GM18502 (cell line): ENCODE measurements at regions not wholly inside any gene's neighbourhood (a gene's known extent, or its start where the extent isn't known, plus 50 kb on each side); places are given as distances from the start of the nearest gene placed in this dataset.
A peak's percentile ranks its signal among the peaks of the same experiment; 100 is the strongest.
"Not testable (repeated sequence)": the region's sequence is repeated elsewhere in the genome, so short reads cannot be mapped to it uniquely, and the experiment has no call there.

Experiments used
- ATAC-seq: cut with Tn5 transposase; IDR thresholded peaks from one replicate; pipeline ENCODE4 v1.9.1; 2021; ENCODE audit warnings: mild to moderate bottlenecking; ENCODE audit not compliant: unreplicated experiment, poor library complexity

DNA sequence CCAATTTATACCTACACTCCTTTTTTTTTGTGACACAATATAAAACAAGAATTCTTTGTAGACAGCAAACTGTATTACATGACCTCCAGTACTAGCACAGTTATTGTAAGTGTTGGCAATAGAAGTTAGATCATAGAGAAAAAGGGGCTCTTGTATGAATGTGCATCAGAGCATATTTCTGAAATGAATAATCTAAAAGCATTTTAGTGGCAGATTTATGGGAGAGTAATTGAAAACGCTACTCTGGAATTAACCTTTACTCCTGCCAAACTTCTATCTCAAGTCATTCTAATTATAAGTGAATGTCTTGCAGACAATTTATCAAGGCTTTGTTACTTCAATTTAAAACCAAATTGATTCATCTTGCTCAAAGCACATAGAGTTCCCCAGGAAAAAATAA lies 968.1 kb downstream of the TAF11L14 start:
- ATAC-seq: no peak

- no peak for ATAC-seq
Observed at GRCh38 chr5:18605186-18605585, 970.9 kb downstream of the TAF11L14 start.

DNA sequence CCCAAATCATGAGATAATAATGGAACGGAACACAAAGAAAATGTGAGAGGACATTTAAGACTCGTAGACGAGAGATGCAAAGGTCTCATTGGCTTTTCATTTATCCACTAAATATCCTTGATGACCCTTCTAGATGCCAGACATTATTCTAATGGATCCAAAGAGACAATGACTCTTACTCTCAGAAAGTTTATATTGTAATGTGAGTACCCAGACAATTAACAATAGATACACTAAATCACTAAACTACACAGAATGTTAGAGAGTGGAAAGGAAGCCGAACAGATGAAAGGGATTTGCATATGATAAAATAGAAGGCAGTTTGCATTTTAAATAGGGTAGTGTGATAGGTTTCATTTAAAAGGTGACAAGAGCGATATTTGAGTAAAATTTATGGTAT lies 973.3 kb downstream of the TAF11L14 start:
- no peak for ATAC-seq

- ATAC-seq: not testable (repeated sequence)
Observed at GRCh38 chr5:18617191-18617590, 982.9 kb downstream of the TAF11L14 start.

DNA sequence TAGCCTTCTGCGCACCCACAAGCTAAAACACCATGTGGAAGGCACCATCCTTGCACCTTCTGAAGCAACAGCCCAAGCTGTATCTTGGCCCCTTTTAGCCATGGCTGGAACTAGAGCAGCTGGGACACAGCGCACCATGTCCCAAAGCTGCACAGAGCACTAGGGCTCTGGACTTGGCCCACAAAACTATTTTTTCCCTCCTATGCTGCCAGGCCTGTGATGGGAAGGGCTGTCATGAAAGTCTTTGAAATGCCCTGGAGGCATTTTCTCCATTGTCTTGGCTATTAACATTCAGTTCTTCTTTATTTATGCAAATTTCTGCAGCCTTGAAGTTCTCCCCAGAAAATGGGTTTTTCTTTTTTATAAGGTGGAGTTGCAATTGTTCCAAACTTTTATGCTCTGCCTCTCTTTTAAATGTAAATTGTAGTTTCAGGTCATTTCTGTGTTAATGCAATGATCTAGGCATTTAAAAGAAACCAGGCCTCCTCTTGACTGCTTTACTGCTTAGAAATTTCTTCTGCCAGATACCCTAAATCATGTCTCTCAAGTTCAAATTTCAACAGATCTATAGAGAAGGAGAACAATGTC lies 996.3 kb downstream of the TAF11L14 start:
- ATAC-seq: no peak

GRCh38 chr5:18652404-18653215 lies 1018.4 kb downstream of the TAF11L14 start:
- no peak for ATAC-seq

DNA sequence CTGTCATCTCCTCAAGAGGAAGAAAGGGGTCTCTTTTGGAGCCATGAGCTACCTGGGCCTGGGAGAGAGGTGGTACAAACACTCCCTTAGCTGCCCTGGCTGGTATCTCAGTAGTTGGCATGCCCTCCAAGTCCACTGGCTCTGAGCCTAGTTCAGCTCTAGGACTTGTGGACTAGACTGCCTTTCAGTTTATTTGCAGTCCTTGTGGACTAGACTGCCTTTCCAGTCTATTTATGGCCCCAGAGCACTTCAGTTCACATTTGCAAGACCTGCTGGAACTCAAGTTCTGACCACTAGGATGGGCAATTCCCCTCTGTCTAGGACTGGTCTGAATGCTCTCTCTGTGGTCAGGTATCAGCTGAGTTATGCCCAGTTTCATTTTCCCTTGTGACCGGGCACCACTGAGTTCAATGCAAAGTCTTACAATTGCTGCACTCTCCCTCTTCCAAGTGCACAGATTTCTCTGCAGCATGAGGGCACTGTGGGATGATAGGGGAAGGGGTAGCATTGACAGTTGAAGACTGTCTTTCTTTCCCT lies 1019.0 kb downstream of the TAF11L14 start:
- ATAC-seq: peak; percentile 94

- no peak for ATAC-seq
Observed at GRCh38 chr5:18660511-18660910, 1026.3 kb downstream of the TAF11L14 start.

- no peak for ATAC-seq
Observed at GRCh38 chr5:18662231-18662630, 1028.0 kb downstream of the TAF11L14 start.

DNA sequence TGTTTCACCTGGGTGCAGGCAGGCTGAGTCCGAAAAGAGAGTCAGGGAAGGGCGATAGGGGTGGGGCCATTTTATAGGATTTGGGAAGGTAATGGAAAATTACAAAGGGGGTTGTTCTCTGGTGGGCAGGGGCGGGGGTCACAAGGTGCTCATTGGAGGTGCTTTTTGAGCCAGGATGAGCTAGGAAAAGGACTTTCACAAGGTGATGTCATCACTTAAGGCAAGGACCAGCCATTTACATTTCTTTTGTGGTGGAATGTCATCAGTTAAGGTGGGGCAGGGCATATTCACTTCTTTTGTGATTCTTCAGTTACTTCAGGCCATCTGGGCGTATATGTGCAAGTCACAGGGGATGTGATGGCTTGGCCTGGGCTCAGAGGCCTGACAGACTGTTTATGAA lies 1040.0 kb downstream of the TAF11L14 start:
- ATAC-seq: not testable (repeated sequence)

DNA sequence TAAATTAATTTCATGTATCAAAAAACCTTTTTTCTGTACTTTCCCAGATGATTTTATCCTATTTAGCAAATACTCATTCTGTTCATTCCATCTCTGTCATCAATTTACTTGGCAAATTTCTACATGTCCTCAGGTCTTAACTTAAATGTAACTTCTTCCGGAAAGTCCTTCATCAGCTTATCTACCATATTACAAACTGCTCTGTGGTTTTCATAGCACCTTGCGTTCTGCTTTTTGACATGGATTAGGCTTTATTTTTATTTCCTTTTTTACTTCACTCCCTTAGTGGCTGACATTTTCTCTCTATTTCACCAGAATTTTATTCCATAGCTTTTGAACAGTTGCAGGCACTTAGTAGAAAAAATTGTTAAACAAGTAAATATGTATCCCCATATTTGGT lies 1040.8 kb downstream of the TAF11L14 start:
- no peak for ATAC-seq

- ATAC-seq: no peak
Observed at GRCh38 chr5:18686253-18686652, 1052.0 kb downstream of the TAF11L14 start.

- ATAC-seq: no peak
Observed at GRCh38 chr5:18687429-18687828, 1053.2 kb downstream of the TAF11L14 start.

DNA sequence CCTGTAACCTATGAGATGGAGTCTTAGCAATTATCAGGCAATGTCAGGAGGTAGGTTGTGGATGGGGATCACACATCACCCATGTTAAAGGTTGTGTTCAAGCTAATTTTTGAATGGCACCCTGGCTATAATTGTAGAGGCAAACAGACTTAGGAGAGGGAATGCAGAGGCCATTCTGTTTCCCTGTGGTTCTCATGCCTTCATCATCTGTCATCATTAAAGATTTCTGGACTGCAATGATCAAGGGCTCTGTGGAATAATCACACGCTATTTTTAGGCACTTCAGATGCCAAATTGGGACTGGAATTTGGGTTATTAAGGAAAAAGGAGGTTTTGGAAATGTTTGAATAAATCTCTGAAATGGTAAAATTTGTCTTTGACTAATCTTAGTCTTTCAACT lies 1065.4 kb downstream of the TAF11L14 start:
- no peak for ATAC-seq

GRCh38 chr5:18702821-18703220 lies 1068.6 kb downstream of the TAF11L14 start:
- no peak for ATAC-seq

DNA sequence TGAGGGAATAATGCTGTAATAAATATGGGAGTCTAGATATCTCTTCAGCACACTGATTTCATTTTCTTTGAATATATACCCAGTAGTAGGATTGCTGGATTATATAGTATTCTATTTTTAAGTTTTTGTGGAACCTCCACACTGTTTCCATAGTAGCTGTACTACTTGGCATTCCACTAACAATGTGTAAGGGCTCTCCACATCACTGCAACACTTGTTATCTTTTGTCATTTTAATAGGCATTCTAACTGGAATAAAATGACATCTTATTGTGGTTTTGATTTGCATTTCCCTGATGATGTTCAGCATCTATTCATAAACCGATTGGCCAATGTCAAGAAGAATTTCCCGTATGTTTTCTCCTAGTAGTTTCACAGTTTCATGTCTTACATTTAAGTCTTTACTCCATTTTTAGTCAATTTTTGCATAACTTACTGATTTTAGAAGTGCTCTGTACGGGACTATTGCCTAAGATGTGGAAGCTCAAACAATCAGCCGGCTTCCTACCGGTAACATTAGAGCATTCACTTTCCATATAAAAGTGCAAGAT lies 1078.8 kb downstream of the TAF11L14 start:
- no peak for ATAC-seq

DNA sequence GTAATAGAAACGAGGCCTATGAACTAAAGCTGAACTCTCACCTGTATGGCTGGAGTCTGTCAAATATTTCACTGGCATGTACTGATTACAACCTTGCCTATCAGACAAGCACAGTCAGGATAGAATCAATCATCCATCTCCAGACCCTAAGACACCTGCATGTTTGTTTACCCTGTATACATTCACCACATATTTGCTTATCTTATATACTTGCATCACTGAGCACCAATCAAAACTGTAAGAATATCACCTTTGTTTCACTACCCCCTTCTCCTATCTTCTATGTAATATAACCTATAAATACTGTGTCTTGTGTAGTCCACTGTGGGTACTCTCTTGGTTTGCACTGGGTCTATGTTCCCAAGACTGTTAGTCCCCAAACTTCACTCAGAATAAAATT lies 1085.7 kb downstream of the TAF11L14 start:
- peak; percentile 41 for ATAC-seq

- no peak for ATAC-seq
Observed at GRCh38 chr5:18732556-18733479, 1098.6 kb downstream of the TAF11L14 start.

- no peak for ATAC-seq
Observed at GRCh38 chr5:18736051-18736398, 1101.8 kb downstream of the TAF11L14 start.

DNA sequence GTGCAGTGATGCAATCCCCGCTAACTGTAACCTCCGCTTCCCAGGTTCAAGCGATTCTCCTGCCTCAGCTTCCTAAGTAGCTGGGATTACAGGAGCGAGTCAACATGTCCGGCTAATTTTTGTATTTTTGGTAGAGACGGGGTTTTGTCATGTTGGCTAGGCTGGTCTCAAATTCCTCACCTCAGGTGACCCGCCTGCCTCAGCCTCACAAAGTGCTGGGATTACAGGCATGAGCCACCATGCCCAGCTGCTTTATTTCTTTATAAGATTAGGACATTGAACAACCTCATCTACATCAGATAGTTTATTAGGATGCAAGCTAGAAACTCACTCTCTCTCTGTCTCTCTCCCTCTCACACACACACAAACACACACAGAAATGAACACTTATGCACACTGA lies 1102.5 kb downstream of the TAF11L14 start:
- not testable (repeated sequence) for ATAC-seq
